IMR-90 (cell line): ENCODE measurements at regions not wholly inside any gene's neighbourhood (a gene's known extent, or its start where the extent isn't known, plus 50 kb on each side); places are given as distances from the start of the nearest gene placed in this dataset.
A peak's percentile ranks its signal among the peaks of the same experiment; 100 is the strongest.

ENCODE experiments used
- ATAC-seq: fragments of 200-7000 bp; cut with Tn5 transposase; 2 replicates; pipeline ENCODE4 v1.9.1; 2020; ENCODE audit warnings: low read depth, mild to moderate bottlenecking, moderate library complexity
- BruUV-seq: library from RNA; stranded (reverse); fragments of 400-500 nt; replicated peaks from 2 replicates; lab custom pipeline; 2021; lab: Mats Ljungman, UMichigan
- CTCF ChIA-PET: fragments of 300-600 bp; formaldehyde crosslinking; extraction: SDS; loops from one replicate; lab custom pipeline; 2021; ENCODE audit warnings: antibody characterized with exemption; lab: Yijun Ruan, JAX
- POLR2A ChIA-PET: fragments of 300-600 bp; sonication (Branson Sonifier 250); formaldehyde crosslinking; loops from one replicate; lab custom pipeline; 2022; ENCODE audit warnings: antibody characterized with exemption; ENCODE audit not compliant: unreplicated experiment; lab: Charles Lee
- DNase-seq: peaks from one replicate; pipeline ENCODE4 v3.0.0; 2013
- H2AFZ ChIP-seq: replicated peaks from 2 replicates; pipeline ENCODE3; 2013; ENCODE audit warnings: low read length, mild to moderate bottlenecking; ENCODE audit not compliant: poor library complexity
- H2AK5ac ChIP-seq: 2 replicates; pipeline ENCODE4 v1.6.1; 2013; ENCODE audit warnings: low read depth, low read length, inconsistent platforms
- H2AK9ac ChIP-seq: replicated peaks from 2 replicates; pipeline ENCODE3; 2013; ENCODE audit warnings: mild to moderate bottlenecking, low read depth, low read length, moderate library complexity; ENCODE audit not compliant: poor library complexity
- H2BK120ac ChIP-seq: 2 replicates; pipeline ENCODE4 v1.6.1; 2013; ENCODE audit warnings: low read depth, low read length, inconsistent platforms
- H2BK15ac ChIP-seq: 3 replicates; pipeline ENCODE4 v1.6.1; 2013; ENCODE audit warnings: low read depth, low read length, inconsistent platforms
- H2BK20ac ChIP-seq: 2 replicates; pipeline ENCODE4 v1.6.1; 2013; ENCODE audit warnings: low read depth, mild to moderate bottlenecking, inconsistent platforms, low read length, moderate library complexity
- H2BK5ac ChIP-seq: 2 replicates; pipeline ENCODE4 v1.6.1; 2013; ENCODE audit warnings: mild to moderate bottlenecking, low read depth, low read length, inconsistent platforms; ENCODE audit not compliant: poor library complexity, severe bottlenecking
- H3K14ac ChIP-seq: replicated peaks from 2 replicates; pipeline ENCODE4 v1.6.1; 2013; ENCODE audit warnings: low read depth, low read length, inconsistent platforms
- H3K18ac ChIP-seq: 2 replicates; pipeline ENCODE4 v1.6.1; 2013; ENCODE audit warnings: low read depth, low read length, control low read depth
- H3K23ac ChIP-seq: 2 replicates; pipeline ENCODE4 v1.6.1; 2013; ENCODE audit warnings: low read depth, low read length, inconsistent platforms
- H3K27ac ChIP-seq: 2 replicates; pipeline ENCODE4 v1.5.1; 2013; ENCODE audit warnings: mild to moderate bottlenecking, control low read depth, low read length; ENCODE audit not compliant: insufficient read depth
- H3K27me3 ChIP-seq: 2 replicates; pipeline ENCODE4 v1.6.1; 2013; ENCODE audit warnings: low read length; ENCODE audit not compliant: control insufficient read depth, insufficient read depth
- H3K36me3 ChIP-seq: 2 replicates; pipeline ENCODE4 v1.6.1; 2013; ENCODE audit warnings: low read length, mixed read lengths; ENCODE audit not compliant: control insufficient read depth, insufficient read depth
- H3K4ac ChIP-seq: 2 replicates; pipeline ENCODE4 v1.6.1; 2013; ENCODE audit warnings: low read depth, low read length, inconsistent platforms
- H3K4me1 ChIP-seq: 2 replicates; pipeline ENCODE4 v1.6.1; 2013; ENCODE audit warnings: low read length, mixed read lengths; ENCODE audit not compliant: control insufficient read depth, insufficient read depth
- H3K4me2 ChIP-seq: 2 replicates; pipeline ENCODE4 v1.6.1; 2013; ENCODE audit warnings: low read depth, mild to moderate bottlenecking, control low read depth, low read length, moderate library complexity
- H3K4me3 ChIP-seq: 2 replicates; pipeline ENCODE4 v1.5.1; 2013; ENCODE audit warnings: low read depth, mild to moderate bottlenecking, control low read depth, low read length, moderate library complexity; ENCODE audit not compliant: insufficient read depth
- H3K56ac ChIP-seq: 2 replicates; pipeline ENCODE4 v1.6.1; 2013; ENCODE audit warnings: low read length, inconsistent platforms; ENCODE audit not compliant: insufficient read depth; ENCODE audit errors: extremely low read depth
- H3K79me1 ChIP-seq, 2 experiments: 2 replicates each; pipeline ENCODE4 v1.6.1; 2013; ENCODE audit warnings: low read length in 2 of 2, inconsistent platforms in 1 of 2, low read depth in 1 of 2
- H3K9ac ChIP-seq: 2 replicates; pipeline ENCODE4 v1.6.1; 2013; ENCODE audit warnings: low read depth, low read length, control low read depth
- H3K9me1 ChIP-seq: 2 replicates; pipeline ENCODE4 v1.6.1; 2013; ENCODE audit warnings: low read length, inconsistent platforms; ENCODE audit not compliant: insufficient read depth
- H3K9me3 ChIP-seq: 2 replicates; pipeline ENCODE4 v1.6.1; 2013; ENCODE audit warnings: low read length; ENCODE audit not compliant: control insufficient read depth, insufficient read depth
- H4K20me1 ChIP-seq: 2 replicates; pipeline ENCODE4 v1.6.1; 2013; ENCODE audit warnings: low read length, inconsistent platforms; ENCODE audit not compliant: insufficient read depth
- H4K5ac ChIP-seq: 2 replicates; pipeline ENCODE4 v1.6.1; 2013; ENCODE audit warnings: mild to moderate bottlenecking, low read depth, low read length, control low read depth
- H4K8ac ChIP-seq, 2 experiments: 2 replicates each; pipeline ENCODE4 v1.6.1; 2013; ENCODE audit warnings: low read depth in 2 of 2, low read length in 2 of 2, control low read depth in 1 of 2, inconsistent platforms in 1 of 2
- H4K91ac ChIP-seq: 2 replicates; pipeline ENCODE4 v1.6.1; 2013; ENCODE audit warnings: low read depth, low read length, inconsistent platforms; ENCODE audit not compliant: insufficient read depth
- BHLHE40 ChIP-seq: fragments of 150-350 bp; IDR thresholded peaks from 2 replicates; pipeline ENCODE4 v1.6.1; 2016; ENCODE audit warnings: mild to moderate bottlenecking, low read depth, low read length
- CEBPB ChIP-seq: IDR thresholded peaks from 2 replicates; pipeline ENCODE4 v1.6.1; 2012; ENCODE audit warnings: low read depth, low read length, improper control_type of control experiment
- CTCF ChIP-seq: conservative IDR thresholded peaks from 2 replicates; pipeline ENCODE4 v1.5.1; 2012; ENCODE audit warnings: mild to moderate bottlenecking, low read depth, low read length, improper control_type of control experiment
- FOS ChIP-seq: fragments of 150-350 bp; IDR thresholded peaks from 2 replicates; pipeline ENCODE4 v1.6.1; 2016; ENCODE audit warnings: low read depth, low read length
- NFE2L2 ChIP-seq: fragments of 150-350 bp; IDR thresholded peaks from 2 replicates; pipeline ENCODE4 v1.6.1; 2016; ENCODE audit warnings: low read depth, mild to moderate bottlenecking, low read length
- POLR2A ChIP-seq: IDR thresholded peaks from 2 replicates; pipeline ENCODE4 v1.6.1; 2012; ENCODE audit warnings: mild to moderate bottlenecking, low read depth, low read length
- RAD21 ChIP-seq: IDR thresholded peaks from 2 replicates; pipeline ENCODE4 v1.6.1; 2012; ENCODE audit warnings: low read length, improper control_type of control experiment
- RCOR1 ChIP-seq: IDR thresholded peaks from 2 replicates; pipeline ENCODE4 v1.6.1; 2012; ENCODE audit warnings: mild to moderate bottlenecking, low read length, improper control_type of control experiment; ENCODE audit not compliant: insufficient replicate concordance
- RFX5 ChIP-seq: IDR thresholded peaks from 2 replicates; pipeline ENCODE4 v1.8.0; 2012; ENCODE audit warnings: low read depth, mild to moderate bottlenecking, low read length, moderate library complexity
- SMC3 ChIP-seq: fragments of 150-350 bp; IDR thresholded peaks from 2 replicates; pipeline ENCODE4 v1.6.1; 2016; ENCODE audit warnings: low read depth, mild to moderate bottlenecking, antibody characterized with exemption, low read length, moderate library complexity
- WGBS, 2 experiments: methylation state at CpG; one replicate each; pipeline versions ENCODE4 v1.1.5 to v1.1.7; 2013; ENCODE audit warnings: missing lambda C conversion rate in 2 of 2; ENCODE audit not compliant: insufficient read length in 1 of 2; ENCODE audit errors: extremely low coverage in 2 of 2; 5-methylcytosine and 5-hydroxymethylcytosine counted together
- dilution Hi-C: fragments of 300-500 bp; cut with HindIII; formaldehyde crosslinking; loops from one replicate; pipeline ENCODE4 v1.14.3; 2018; ENCODE audit warnings: low sequenced_read_pairs; ENCODE audit not compliant: unreplicated experiment
- in situ Hi-C: fragments of 300-500 bp; cut with MboI; formaldehyde crosslinking; loops from 3 replicates; pipeline ENCODE4 v1.14.3; 2019; ENCODE audit warnings: low sequenced_read_pairs, inconsistent platforms, mixed read lengths
- intact Hi-C: fragments of 100-400 bp; cut with micrococcal nuclease; formaldehyde crosslinking; loops from 2 replicates; pipeline ENCODE4 v1.10.0; 2022
- TF ChIP-seq, protein P1 (sequence below): fragments of 150-350 bp; IDR thresholded peaks from 2 replicates; pipeline ENCODE4 v1.6.1; 2017; ENCODE audit warnings: mild to moderate bottlenecking, antibody characterized with exemption, low read length, low read depth
- TF ChIP-seq, protein P2 (sequence below): fragments of 150-350 bp; IDR thresholded peaks from 2 replicates; pipeline ENCODE4 v1.6.1; 2016; ENCODE audit warnings: low read depth, mild to moderate bottlenecking, low read length, moderate library complexity, borderline replicate concordance

- Histone ChIP-seq H3K4me3 (no peak overlapping the region), H3K56ac (no peak overlapping the region), H2AK9ac (no peak overlapping the region), H3K9me3 (no peaks in the 10 kb centered on the region), H2AFZ (no peak overlapping the region), H2BK15ac (0 out of 3 replicates have a peak overlapping the region, but pooled peaks have one; percentile 9), H4K5ac (peak overlapping the region; percentile 43; the same call in 1 of the 2 replicates), H3K79me1 (peaks cover 14 to 47% of the 10 kb centered on the region in 2 experiments), H3K27me3 (no peaks in the 10 kb centered on the region), H3K9ac (0 out of 2 replicates have a peak overlapping the region, but pooled peaks have one; percentile 6), H3K4me1 (peaks cover 26% of the 10 kb centered on the region), H4K91ac (peak overlapping the region; percentile 25; the same call in 1 of the 2 replicates), H3K36me3 (peaks cover 12% of the 10 kb centered on the region; the same call in 1 of the 2 replicates), H3K14ac (0 out of 2 replicates have a peak overlapping the region, but pooled peaks have one; percentile 11), H4K20me1 (peaks cover 14% of the 10 kb centered on the region), H2BK20ac (peak overlapping the region; percentile 48; the same call in 1 of the 2 replicates), H3K4me2 (peak overlapping the region; percentile 60), H2BK120ac (peak overlapping the region; percentile 55; the same call in 1 of the 2 replicates), H3K23ac (no peak overlapping the region), H3K27ac (peak overlapping the region; percentile 74; the same call in 1 of the 2 replicates), H2AK5ac (peak overlapping the region; percentile 17; the same call in 1 of the 2 replicates), H2BK5ac (peak overlapping the region; percentile 48), H3K4ac (peak overlapping the region; percentile 53), H4K8ac (peak overlapping the region; percentile 32 to 33; a peak in 2 of 4 replicates), H3K9me1 (peaks cover 6% of the 10 kb centered on the region; the same call in 1 of the 2 replicates), H3K18ac (peak overlapping the region; percentile 84)
- dilution Hi-C loops (no loop called here), in situ Hi-C loops (loop anchor here (10.0 kb wide), 2 partner anchors 460 to 1240 kb away; no protein-coding TSS in a partner anchor), intact Hi-C loops (loop anchor here (1.0 to 10.0 kb wide), 5 partner anchors 32 to 850 kb away; partner anchors contain the start of gene RTL1)
- CTCF ChIA-PET = interaction anchor here (0.6 to 3.7 kb wide), 17 partner anchors 8 to 1280 kb away, joined by 3 to 26 read pairs (median 3); a partner anchor contains a TSS
- POLR2A ChIA-PET = interaction anchor here (0.5 kb wide), 1 partner anchor 1231 kb away, joined by 12 read pairs; no protein-coding TSS in a partner anchor
- DNase-seq (peak; percentile 81), ATAC-seq (peak; percentile 58)
- WGBS, 2 experiments = 26% methylated on average over 2 of the region's 16 CpGs; no CpG with 5 or more reads in 1 of the 2 experiments
- BruUV-seq = no TSS peak
- TF ChIP-seq RAD21 (peak; percentile 75), RFX5 (no peak), SMC3 (peak; percentile 70), CEBPB (no peak), BHLHE40 (no peak), RCOR1 (no peak), POLR2A (no peak), NFE2L2 (no peak), FOS (no peak), CTCF (peak; percentile 74)
- TF ChIP-seq, protein P1, sequence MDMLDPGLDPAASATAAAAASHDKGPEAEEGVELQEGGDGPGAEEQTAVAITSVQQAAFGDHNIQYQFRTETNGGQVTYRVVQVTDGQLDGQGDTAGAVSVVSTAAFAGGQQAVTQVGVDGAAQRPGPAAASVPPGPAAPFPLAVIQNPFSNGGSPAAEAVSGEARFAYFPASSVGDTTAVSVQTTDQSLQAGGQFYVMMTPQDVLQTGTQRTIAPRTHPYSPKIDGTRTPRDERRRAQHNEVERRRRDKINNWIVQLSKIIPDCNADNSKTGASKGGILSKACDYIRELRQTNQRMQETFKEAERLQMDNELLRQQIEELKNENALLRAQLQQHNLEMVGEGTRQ = no peak
- TF ChIP-seq, protein P2, sequence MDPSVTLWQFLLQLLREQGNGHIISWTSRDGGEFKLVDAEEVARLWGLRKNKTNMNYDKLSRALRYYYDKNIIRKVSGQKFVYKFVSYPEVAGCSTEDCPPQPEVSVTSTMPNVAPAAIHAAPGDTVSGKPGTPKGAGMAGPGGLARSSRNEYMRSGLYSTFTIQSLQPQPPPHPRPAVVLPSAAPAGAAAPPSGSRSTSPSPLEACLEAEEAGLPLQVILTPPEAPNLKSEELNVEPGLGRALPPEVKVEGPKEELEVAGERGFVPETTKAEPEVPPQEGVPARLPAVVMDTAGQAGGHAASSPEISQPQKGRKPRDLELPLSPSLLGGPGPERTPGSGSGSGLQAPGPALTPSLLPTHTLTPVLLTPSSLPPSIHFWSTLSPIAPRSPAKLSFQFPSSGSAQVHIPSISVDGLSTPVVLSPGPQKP = no peak
These were observed 62.0 kb downstream of the SLC25A47 start for GRCh38 chr14:100384819-100385813.
